Endothelial cell of umbilical vein (primary cell): ENCODE measurements at regions not wholly inside any gene's neighbourhood (a gene's known extent, or its start where the extent isn't known, plus 50 kb on each side); places are given as distances from the start of the nearest gene placed in this dataset.

Experiments
- BruUV-seq: library from RNA; stranded (reverse); fragments of 400-500 nt; replicated peaks from 2 replicates; lab custom pipeline; 2021; lab: Mats Ljungman, UMichigan
- CTCF ChIA-PET: fragments of 300-600, 350-600 bp; sonication (Branson Sonifier 250); formaldehyde crosslinking; loops from one replicate; lab custom pipeline; 2021; ENCODE audit warnings: antibody characterized with exemption, inconsistent platforms; lab: Charles Lee
- POLR2A ChIA-PET: fragments of 300-600, 350-600 bp; sonication (Branson Sonifier 250); formaldehyde crosslinking; loops from one replicate; lab custom pipeline; 2021; ENCODE audit warnings: antibody characterized with exemption, inconsistent platforms; lab: Charles Lee
- DNase-seq: peaks from one replicate; pipeline ENCODE4 v3.0.0-alpha.2; 2011; ENCODE audit warnings: low read depth, low spot score
- FAIRE-seq: peaks from 2 replicates; lab custom pipeline; 2011; peaks lifted over from hg19 to GRCh38; lab: Jason Lieb, UNC
- H2AFZ ChIP-seq: 2 replicates; pipeline ENCODE4 v1.6.0; 2012; ENCODE audit warnings: low read depth, low read length, control low read depth, inconsistent platforms
- H3K27ac ChIP-seq: 2 replicates; pipeline ENCODE4 v1.5.1; 2011; ENCODE audit warnings: low read depth, mild to moderate bottlenecking, control low read depth, low read length, moderate library complexity; ENCODE audit not compliant: insufficient read depth
- H3K27me3 ChIP-seq, 2 experiments: 2 replicates each; pipeline versions ENCODE4 v1.6.0 to v1.6.1; 2011; ENCODE audit warnings: low read length in 2 of 2, mixed read lengths in 1 of 2; ENCODE audit not compliant: control insufficient read depth in 2 of 2, insufficient read depth in 2 of 2
- H3K36me3 ChIP-seq, 2 experiments: 2 replicates in 1 of 2; 3 replicates in 1 of 2; pipeline ENCODE4 v1.5.1; 2011; ENCODE audit warnings: low read length in 2 of 2, mild to moderate bottlenecking in 1 of 2, moderate library complexity in 1 of 2; ENCODE audit not compliant: control insufficient read depth in 2 of 2, insufficient read depth in 2 of 2; ENCODE audit errors: extremely low read depth in 1 of 2
- H3K4me1 ChIP-seq: 3 replicates; pipeline ENCODE4 v1.5.1; 2011; ENCODE audit warnings: mild to moderate bottlenecking, low read length; ENCODE audit not compliant: control insufficient read depth, insufficient read depth; ENCODE audit errors: extremely low read depth
- H3K4me2 ChIP-seq: 2 replicates; pipeline ENCODE4 v1.6.1; 2011; ENCODE audit warnings: low read length, control low read depth, mixed read lengths; ENCODE audit not compliant: insufficient read depth
- H3K4me3 ChIP-seq, 3 experiments: fragments of 200-600 bp in 1 of 3; sonication (generic), shearing (Covaris generic) in 1 of 3; replicated peaks in 1 of 3; 2 replicates each; pipeline ENCODE4 v1.5.1; 2011 to 2016; ENCODE audit warnings: control low read depth in 3 of 3, low read length in 3 of 3, mild to moderate bottlenecking in 2 of 3, inconsistent platforms in 1 of 3, low read depth in 1 of 3, moderate library complexity in 1 of 3; ENCODE audit not compliant: insufficient read depth in 1 of 3
- H3K79me2 ChIP-seq: 2 replicates; pipeline ENCODE4 v1.6.0; 2012; ENCODE audit warnings: low read length, inconsistent platforms; ENCODE audit not compliant: control insufficient read depth, insufficient read depth
- H3K9ac ChIP-seq: replicated peaks from 2 replicates; pipeline ENCODE3; 2011; ENCODE audit warnings: low read length, control low read depth; ENCODE audit not compliant: insufficient read depth; ENCODE audit errors: extremely low read depth
- H3K9me1 ChIP-seq: replicated peaks from 3 replicates; pipeline ENCODE4 v1.6.0; 2011; ENCODE audit warnings: mild to moderate bottlenecking, low read length; ENCODE audit not compliant: control insufficient read depth, insufficient read depth; ENCODE audit errors: extremely low read depth
- H3K9me3 ChIP-seq: replicated peaks from 2 replicates; pipeline ENCODE4 v1.5.1; 2012; ENCODE audit warnings: low read length, inconsistent platforms; ENCODE audit not compliant: control insufficient read depth, insufficient read depth
- H4K20me1 ChIP-seq: replicated peaks from 2 replicates; pipeline ENCODE3; 2011; ENCODE audit warnings: mild to moderate bottlenecking, low read length; ENCODE audit not compliant: control insufficient read depth, insufficient read depth; ENCODE audit errors: extremely low read depth
- EZH2 ChIP-seq: IDR thresholded peaks from 2 replicates; pipeline ENCODE4 v1.6.1; 2012; ENCODE audit warnings: borderline replicate concordance, low read depth, mild to moderate bottlenecking, moderate library complexity, low read length, inconsistent platforms; ENCODE audit not compliant: severe bottlenecking
- FOS ChIP-seq: IDR thresholded peaks from 2 replicates; pipeline ENCODE4 v1.6.1; 2011; ENCODE audit warnings: mild to moderate bottlenecking, low read length, moderate library complexity, borderline replicate concordance; ENCODE audit not compliant: insufficient read depth
- GATA2 ChIP-seq: IDR thresholded peaks from 2 replicates; pipeline ENCODE4 v1.7.0; 2011; ENCODE audit warnings: low read depth, mild to moderate bottlenecking, moderate library complexity, mixed read lengths, low read length; ENCODE audit not compliant: insufficient read length, insufficient read depth
- MYC ChIP-seq: IDR thresholded peaks from one replicate; pipeline ENCODE4 v1.6.1; 2011; ENCODE audit warnings: mild to moderate bottlenecking, low read depth, low read length
- POLR2A ChIP-seq: IDR thresholded peaks from 2 replicates; pipeline ENCODE4 v1.6.1; 2012; ENCODE audit warnings: low read depth, mild to moderate bottlenecking, control low read depth, low read length
- POLR2AphosphoS5 ChIP-seq: IDR thresholded peaks from 2 replicates; pipeline ENCODE4 v1.6.1; 2012; ENCODE audit warnings: low read depth, mild to moderate bottlenecking, control low read depth, low read length, moderate library complexity; ENCODE audit not compliant: insufficient read depth
- dilution Hi-C: fragments of 300-500 bp; cut with MboI; formaldehyde crosslinking; loops from one replicate; pipeline ENCODE4 v1.15.0; 2019; ENCODE audit warnings: low sequenced_read_pairs; ENCODE audit not compliant: extremely low pct_ligation_motif_present
- intact Hi-C: fragments of 100-400 bp; cut with micrococcal nuclease; formaldehyde crosslinking; loops from one replicate; pipeline ENCODE4 v1.10.0; 2022
- TF ChIP-seq, protein P1 (sequence below), 2 donors: IDR thresholded peaks; 1 replicate in 1 of 2; 2 replicates in 1 of 2; pipeline ENCODE4 v1.5.1; 2011; ENCODE audit warnings: low read length in 2 of 2, mild to moderate bottlenecking in 2 of 2, moderate library complexity in 2 of 2, control low read depth in 1 of 2, inconsistent platforms in 1 of 2, low read depth in 1 of 2; ENCODE audit not compliant: insufficient read depth in 1 of 2; ENCODE audit errors: extremely low read depth in 1 of 2
- TF ChIP-seq, protein P2 (sequence below): IDR thresholded peaks from 2 replicates; pipeline ENCODE4 v1.6.1; 2011; ENCODE audit not compliant: insufficient read depth, insufficient read length

DNA sequence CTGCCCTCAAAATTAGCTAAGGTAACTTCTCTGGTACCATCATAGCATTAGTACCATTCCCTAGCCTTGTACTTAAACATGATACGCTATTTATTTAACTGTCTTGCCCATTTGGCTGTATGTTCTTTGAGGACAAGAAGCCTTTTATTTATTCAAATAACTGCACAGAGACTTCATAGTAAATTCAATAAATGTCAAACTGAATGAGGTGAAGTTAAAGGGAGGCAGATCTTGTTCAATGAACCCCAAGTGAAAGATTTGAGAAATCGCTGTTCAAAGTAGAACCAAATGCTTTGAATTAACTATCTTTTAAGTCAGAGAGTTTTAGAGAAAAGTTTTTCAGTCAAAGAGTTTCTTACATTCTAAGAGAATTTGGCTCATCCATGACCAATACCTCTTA lies 203.6 kb downstream of the GXYLT1 start:
- TF ChIP-seq, protein P1, sequence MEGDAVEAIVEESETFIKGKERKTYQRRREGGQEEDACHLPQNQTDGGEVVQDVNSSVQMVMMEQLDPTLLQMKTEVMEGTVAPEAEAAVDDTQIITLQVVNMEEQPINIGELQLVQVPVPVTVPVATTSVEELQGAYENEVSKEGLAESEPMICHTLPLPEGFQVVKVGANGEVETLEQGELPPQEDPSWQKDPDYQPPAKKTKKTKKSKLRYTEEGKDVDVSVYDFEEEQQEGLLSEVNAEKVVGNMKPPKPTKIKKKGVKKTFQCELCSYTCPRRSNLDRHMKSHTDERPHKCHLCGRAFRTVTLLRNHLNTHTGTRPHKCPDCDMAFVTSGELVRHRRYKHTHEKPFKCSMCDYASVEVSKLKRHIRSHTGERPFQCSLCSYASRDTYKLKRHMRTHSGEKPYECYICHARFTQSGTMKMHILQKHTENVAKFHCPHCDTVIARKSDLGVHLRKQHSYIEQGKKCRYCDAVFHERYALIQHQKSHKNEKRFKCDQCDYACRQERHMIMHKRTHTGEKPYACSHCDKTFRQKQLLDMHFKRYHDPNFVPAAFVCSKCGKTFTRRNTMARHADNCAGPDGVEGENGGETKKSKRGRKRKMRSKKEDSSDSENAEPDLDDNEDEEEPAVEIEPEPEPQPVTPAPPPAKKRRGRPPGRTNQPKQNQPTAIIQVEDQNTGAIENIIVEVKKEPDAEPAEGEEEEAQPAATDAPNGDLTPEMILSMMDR (IDR thresholded peaks at IDR 0.05; ENCODE audit: extremely low read depth in 1 of 2, insufficient read depth in 1 of 2, low read depth in 1 of 2, low read length in 2 of 2) = no peak
- no peak for TF ChIP-seq POLR2A
- no peak for TF ChIP-seq POLR2AphosphoS5
- TF ChIP-seq, protein P2, sequence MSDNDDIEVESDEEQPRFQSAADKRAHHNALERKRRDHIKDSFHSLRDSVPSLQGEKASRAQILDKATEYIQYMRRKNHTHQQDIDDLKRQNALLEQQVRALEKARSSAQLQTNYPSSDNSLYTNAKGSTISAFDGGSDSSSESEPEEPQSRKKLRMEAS = no peak
- TF ChIP-seq MYC = no peak
- TF ChIP-seq FOS = no peak
- TF ChIP-seq GATA2 = no peak
- no peak for TF ChIP-seq EZH2
- no peak overlapping the region for H2AFZ ChIP-seq
- ChIA-PET CTCF (interaction anchor here (1.4 kb wide), 1 partner anchor 24 kb away, joined by 3 read pairs; no protein-coding TSS in a partner anchor), POLR2A (no interaction called here)
- FAIRE-seq (no peak), DNase-seq (no peak)
- intact Hi-C loops (no loop called here), dilution Hi-C loops (no loop called here)
- H3K9me1 ChIP-seq = no peaks in the 10 kb centered on the region
- H3K79me2 ChIP-seq = no peaks in the 10 kb centered on the region
- H4K20me1 ChIP-seq = no peaks in the 10 kb centered on the region
- no peaks in the 10 kb centered on the region for H3K36me3 ChIP-seq
- H3K9me3 ChIP-seq = no peaks in the 10 kb centered on the region
- BruUV-seq = no TSS peak
- no peak overlapping the region for H3K9ac ChIP-seq
- no peak overlapping the region for H3K27ac ChIP-seq
- H3K4me3 ChIP-seq = no peak overlapping the region
- H3K4me2 ChIP-seq = no peak overlapping the region
- H3K4me1 ChIP-seq = no peaks in the 10 kb centered on the region
- peaks cover 0 to 10% of the 10 kb centered on the region in 2 experiments for H3K27me3 ChIP-seq
